ENCODE measurements at regions not wholly inside any gene's neighbourhood (a gene's known extent, or its start where the extent isn't known, plus 50 kb on each side); places are given as distances from the start of the nearest gene placed in this dataset.

DNA sequence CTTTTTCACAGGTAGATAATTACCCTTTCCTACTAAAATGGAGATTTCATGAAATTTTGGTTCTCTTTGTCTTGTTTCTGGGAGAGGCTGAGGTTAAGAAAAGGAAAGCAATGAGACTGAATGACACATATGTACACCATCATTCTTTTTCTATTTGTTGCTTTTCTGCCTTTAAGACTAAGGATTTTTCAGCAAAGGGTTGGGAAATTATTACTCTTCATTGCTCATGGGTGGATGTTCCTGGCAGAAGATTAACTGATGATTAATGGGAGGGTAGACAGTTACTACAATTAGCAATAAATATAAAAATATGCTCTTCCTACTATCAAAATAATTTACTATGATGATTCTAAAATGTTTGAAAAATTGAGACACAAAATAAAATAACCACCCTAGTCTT is 316.5 kb upstream of the USP24 start:
- TF ChIP-seq EZH2 (IDR thresholded peaks at IDR 0.05; ENCODE audit: insufficient read depth, poor library complexity, severe bottlenecking): no peak
- no peak for TF ChIP-seq EZH2phosphoT487 (IDR thresholded peaks at IDR 0.05; ENCODE audit: insufficient read depth, low read depth)
